ENCODE measurements at regions not wholly inside any gene's neighbourhood (a gene's known extent, or its start where the extent isn't known, plus 50 kb on each side); places are given as distances from the start of the nearest gene placed in this dataset.

DNA sequence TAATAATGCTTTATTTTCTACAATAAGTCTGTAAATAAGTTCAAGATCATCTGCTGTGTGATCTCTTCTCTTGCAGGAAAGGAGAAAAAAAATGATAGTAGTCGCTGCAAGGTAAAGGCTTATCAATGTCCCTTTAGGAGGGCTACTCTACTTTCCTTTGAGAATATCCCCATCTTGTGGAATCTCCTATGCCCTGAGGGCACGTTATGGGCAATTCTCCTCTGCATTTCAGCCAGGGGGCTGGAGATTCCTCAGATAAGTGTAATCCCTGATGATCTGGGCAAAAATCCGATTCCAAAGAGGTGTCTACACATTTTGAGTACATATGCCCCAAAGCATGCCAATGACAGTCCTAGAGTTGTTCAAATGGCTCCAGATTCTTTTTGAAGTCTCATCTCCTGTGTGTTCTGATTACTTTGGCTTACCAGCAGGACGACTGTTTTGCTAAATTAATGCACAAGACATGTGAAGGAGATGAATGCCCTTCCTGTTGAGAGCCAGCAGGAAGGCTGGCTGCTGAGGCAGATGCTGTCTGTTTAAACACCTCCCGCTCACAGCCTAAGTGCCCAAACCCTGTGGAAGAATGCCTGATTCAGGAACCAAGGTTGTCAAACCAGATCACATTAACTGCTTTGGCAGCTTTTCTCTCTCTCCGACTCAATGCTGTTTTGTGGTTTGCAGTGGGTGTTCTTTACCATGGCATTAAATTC lies 171.2 kb upstream of the COL1A2 start:
- TF ChIP-seq POLR2A (IDR thresholded peaks at IDR 0.05) (no peak), POLR2AphosphoS5 (IDR thresholded peaks at IDR 0.05) (no peak)
- TF ChIP-seq, protein P1, sequence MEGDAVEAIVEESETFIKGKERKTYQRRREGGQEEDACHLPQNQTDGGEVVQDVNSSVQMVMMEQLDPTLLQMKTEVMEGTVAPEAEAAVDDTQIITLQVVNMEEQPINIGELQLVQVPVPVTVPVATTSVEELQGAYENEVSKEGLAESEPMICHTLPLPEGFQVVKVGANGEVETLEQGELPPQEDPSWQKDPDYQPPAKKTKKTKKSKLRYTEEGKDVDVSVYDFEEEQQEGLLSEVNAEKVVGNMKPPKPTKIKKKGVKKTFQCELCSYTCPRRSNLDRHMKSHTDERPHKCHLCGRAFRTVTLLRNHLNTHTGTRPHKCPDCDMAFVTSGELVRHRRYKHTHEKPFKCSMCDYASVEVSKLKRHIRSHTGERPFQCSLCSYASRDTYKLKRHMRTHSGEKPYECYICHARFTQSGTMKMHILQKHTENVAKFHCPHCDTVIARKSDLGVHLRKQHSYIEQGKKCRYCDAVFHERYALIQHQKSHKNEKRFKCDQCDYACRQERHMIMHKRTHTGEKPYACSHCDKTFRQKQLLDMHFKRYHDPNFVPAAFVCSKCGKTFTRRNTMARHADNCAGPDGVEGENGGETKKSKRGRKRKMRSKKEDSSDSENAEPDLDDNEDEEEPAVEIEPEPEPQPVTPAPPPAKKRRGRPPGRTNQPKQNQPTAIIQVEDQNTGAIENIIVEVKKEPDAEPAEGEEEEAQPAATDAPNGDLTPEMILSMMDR (IDR thresholded peaks at IDR 0.05) = no peak
- intact Hi-C loops (cut with DNase I; ENCODE audit: low total_unique reads) = no loop called here
- no peaks in the 10 kb centered on the region for H3K36me3 ChIP-seq
- DNase-seq (ENCODE audit: low spot score in 2 of 2) = no peak
- H3K4me1 ChIP-seq = no peaks in the 10 kb centered on the region
- no peaks in the 10 kb centered on the region for H3K9me3 ChIP-seq
- H3K27ac ChIP-seq = no peak overlapping the region
- no peaks in the 10 kb centered on the region for H3K27me3 ChIP-seq
- no peak overlapping the region for H3K4me3 ChIP-seq

DNA sequence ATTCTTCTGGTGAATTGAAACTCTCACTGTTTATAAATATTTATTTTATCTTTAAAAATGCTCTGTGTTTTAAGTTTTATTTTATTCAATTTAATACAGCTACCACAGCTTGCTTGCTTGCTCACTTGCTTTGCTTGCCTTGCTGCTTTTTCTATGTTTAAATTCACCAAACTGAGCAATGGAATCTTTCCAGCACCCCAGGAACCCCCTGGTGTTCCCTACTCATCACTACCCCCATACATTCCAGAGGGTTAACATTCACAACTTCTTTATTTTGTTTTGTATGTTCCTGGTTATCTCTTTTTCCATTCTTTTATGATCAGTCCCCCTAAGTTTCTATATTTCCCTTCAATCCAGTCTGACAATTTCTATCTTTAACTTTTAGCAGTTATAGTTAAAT lies 166.5 kb upstream of the COL1A2 start:
- no peak for DNase-seq (ENCODE audit: low spot score in 2 of 2)
- no peaks in the 10 kb centered on the region for H3K9me3 ChIP-seq
- intact Hi-C loops (cut with DNase I; ENCODE audit: low total_unique reads) = no loop called here
- no peaks in the 10 kb centered on the region for H3K27me3 ChIP-seq
- no peak overlapping the region for H3K4me3 ChIP-seq
- no peak for TF ChIP-seq POLR2AphosphoS5 (IDR thresholded peaks at IDR 0.05)
- TF ChIP-seq, protein P1 (IDR thresholded peaks at IDR 0.05) = no peak
- TF ChIP-seq POLR2A (IDR thresholded peaks at IDR 0.05) = no peak
- no peak overlapping the region for H3K27ac ChIP-seq
- H3K36me3 ChIP-seq = no peaks in the 10 kb centered on the region
- no peaks in the 10 kb centered on the region for H3K4me1 ChIP-seq

DNA sequence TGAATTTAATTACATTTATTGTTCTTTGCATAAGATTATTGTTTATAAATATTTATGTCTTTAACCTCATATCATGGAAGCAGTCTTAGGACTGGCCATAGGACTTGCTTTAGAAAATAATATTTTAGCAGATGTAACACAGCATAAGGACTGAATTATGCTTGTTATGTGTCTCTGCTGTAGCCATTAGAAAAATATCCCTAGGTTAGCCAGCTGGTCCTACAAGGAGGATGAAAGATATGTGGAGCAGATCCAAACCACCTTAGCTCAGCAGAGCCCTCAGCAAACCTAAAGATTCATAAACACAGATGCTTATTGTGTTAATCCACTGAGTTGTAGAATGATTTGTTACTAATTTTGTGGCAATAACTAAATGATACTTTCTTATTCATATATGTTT lies 166.0 kb upstream of the COL1A2 start:
- Histone ChIP-seq H3K27me3 (no peaks in the 10 kb centered on the region), H3K4me1 (no peaks in the 10 kb centered on the region), H3K4me3 (no peak overlapping the region), H3K27ac (no peak overlapping the region), H3K9me3 (no peaks in the 10 kb centered on the region), H3K36me3 (no peaks in the 10 kb centered on the region)
- DNase-seq (ENCODE audit: low spot score in 2 of 2) = no peak
- TF ChIP-seq POLR2A (IDR thresholded peaks at IDR 0.05) = no peak
- TF ChIP-seq, protein P1 (IDR thresholded peaks at IDR 0.05) = no peak
- no peak for TF ChIP-seq POLR2AphosphoS5 (IDR thresholded peaks at IDR 0.05)
- intact Hi-C loops (cut with DNase I; ENCODE audit: low total_unique reads) = no loop called here

DNA sequence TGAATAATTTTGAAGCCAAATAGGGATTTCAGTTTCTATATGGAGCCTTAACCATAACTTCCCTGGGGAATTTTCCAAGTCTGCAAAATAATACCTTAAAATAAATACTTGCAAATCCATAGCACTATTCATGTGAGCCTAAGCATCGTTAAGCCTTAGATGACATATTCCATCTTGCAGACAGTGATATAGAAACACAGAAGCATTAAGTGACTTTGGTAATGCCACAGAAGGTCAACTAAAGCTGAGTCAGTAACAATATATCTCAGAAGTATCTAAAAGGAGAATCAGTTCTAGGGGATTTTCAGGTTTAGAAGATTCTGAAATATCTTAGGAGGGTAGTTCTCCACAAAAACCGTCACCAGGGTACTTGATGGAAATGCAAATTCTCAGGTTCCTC lies 163.4 kb upstream of the COL1A2 start:
- no peak overlapping the region for H3K27ac ChIP-seq
- no peaks in the 10 kb centered on the region for H3K9me3 ChIP-seq
- H3K4me1 ChIP-seq = no peaks in the 10 kb centered on the region
- intact Hi-C loops (cut with DNase I; ENCODE audit: low total_unique reads) = no loop called here
- no peak for DNase-seq (ENCODE audit: low spot score in 2 of 2)
- H3K36me3 ChIP-seq = no peaks in the 10 kb centered on the region
- TF ChIP-seq POLR2A (IDR thresholded peaks at IDR 0.05) = no peak
- TF ChIP-seq, protein P1 (IDR thresholded peaks at IDR 0.05) = no peak
- TF ChIP-seq POLR2AphosphoS5 (IDR thresholded peaks at IDR 0.05) = no peak
- H3K27me3 ChIP-seq = no peaks in the 10 kb centered on the region
- H3K4me3 ChIP-seq = no peak overlapping the region

DNA sequence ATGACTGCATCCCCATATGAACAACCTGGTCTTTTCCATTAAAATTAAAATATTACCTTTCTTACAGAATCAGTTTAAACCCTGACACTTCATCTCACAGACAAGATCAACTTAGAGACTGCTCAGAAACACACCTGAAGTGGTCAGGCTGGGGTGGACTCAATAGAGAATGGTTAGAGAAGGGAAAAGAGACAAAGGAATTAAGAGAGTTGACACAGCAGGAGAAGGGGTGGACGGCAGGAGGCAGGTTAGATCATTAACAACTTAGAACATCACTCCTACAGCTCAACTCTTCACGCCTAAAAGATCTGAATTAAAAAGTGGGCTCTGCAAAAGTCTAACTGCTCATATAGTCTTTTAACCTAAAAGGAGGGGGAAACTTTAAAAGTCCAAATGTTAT lies 157.7 kb upstream of the COL1A2 start:
- no peak overlapping the region for H3K27ac ChIP-seq
- H3K27me3 ChIP-seq = no peaks in the 10 kb centered on the region
- no peak for DNase-seq (ENCODE audit: low spot score in 2 of 2)
- no peaks in the 10 kb centered on the region for H3K9me3 ChIP-seq
- intact Hi-C loops (cut with DNase I; ENCODE audit: low total_unique reads) = no loop called here
- TF ChIP-seq POLR2AphosphoS5 (IDR thresholded peaks at IDR 0.05) = no peak
- TF ChIP-seq POLR2A (IDR thresholded peaks at IDR 0.05) = no peak
- TF ChIP-seq, protein P1 (IDR thresholded peaks at IDR 0.05) = no peak
- H3K4me3 ChIP-seq = no peak overlapping the region
- no peaks in the 10 kb centered on the region for H3K36me3 ChIP-seq
- no peaks in the 10 kb centered on the region for H3K4me1 ChIP-seq

Measured in breast epithelium (tissue), 4 donors.